Keratinocyte (primary cell): ENCODE measurements at regions not wholly inside any gene's neighbourhood (a gene's known extent, or its start where the extent isn't known, plus 50 kb on each side); places are given as distances from the start of the nearest gene placed in this dataset.

Experiments used
- DNase-seq: peaks from one replicate; pipeline ENCODE4 v3.0.0-alpha.2; 2011; ENCODE audit warnings: low read depth, missing footprints, low spot score
- FAIRE-seq: peaks from 2 replicates; lab custom pipeline; 2011; peaks lifted over from hg19 to GRCh38; lab: Jason Lieb, UNC
- H2AFZ ChIP-seq: 2 replicates; pipeline ENCODE4 v1.6.0; 2012; ENCODE audit warnings: low read length, control low read depth, inconsistent platforms; ENCODE audit not compliant: control insufficient read depth
- H3K27ac ChIP-seq: 2 replicates; pipeline ENCODE4 v1.5.1; 2011; ENCODE audit warnings: low read length; ENCODE audit not compliant: control insufficient read depth, insufficient read depth
- H3K27me3 ChIP-seq: 3 replicates; pipeline ENCODE4 v1.6.0; 2011; ENCODE audit warnings: low read length; ENCODE audit not compliant: control insufficient read depth, insufficient read depth; ENCODE audit errors: extremely low read depth
- H3K36me3 ChIP-seq, 2 experiments: 2 replicates in 1 of 2; 3 replicates in 1 of 2; pipeline ENCODE4 v1.5.1; 2011; ENCODE audit warnings: low read length in 2 of 2, mild to moderate bottlenecking in 1 of 2; ENCODE audit not compliant: control insufficient read depth in 2 of 2, insufficient read depth in 2 of 2; ENCODE audit errors: extremely low read depth in 1 of 2
- H3K4me1 ChIP-seq: 3 replicates; pipeline ENCODE4 v1.5.1; 2011; ENCODE audit warnings: low read length; ENCODE audit not compliant: control insufficient read depth, insufficient read depth; ENCODE audit errors: extremely low read depth
- H3K4me2 ChIP-seq: 3 replicates; pipeline ENCODE4 v1.6.0; 2011; ENCODE audit warnings: low read depth, low read length; ENCODE audit not compliant: control insufficient read depth, insufficient read depth; ENCODE audit errors: extremely low read depth
- H3K4me3 ChIP-seq, 3 experiments: fragments of 200-600 bp in 1 of 3; sonication (generic) in 1 of 3; 2 replicates in 2 of 3; 3 replicates in 1 of 3; pipeline ENCODE4 v1.5.1; 2011 to 2016; ENCODE audit warnings: low read length in 3 of 3, mild to moderate bottlenecking in 3 of 3, control low read depth in 2 of 3, inconsistent platforms in 1 of 3, low read depth in 1 of 3, mixed read lengths in 1 of 3, mixed run types in 1 of 3, moderate library complexity in 1 of 3; ENCODE audit not compliant: control insufficient read depth in 2 of 3, insufficient read depth in 2 of 3; ENCODE audit errors: extremely low read depth in 1 of 3
- H3K79me2 ChIP-seq: 2 replicates; pipeline ENCODE4 v1.6.0; 2012; ENCODE audit warnings: low read length; ENCODE audit not compliant: control insufficient read depth, insufficient read depth
- H3K9ac ChIP-seq: 3 replicates; pipeline ENCODE4 v1.6.0; 2011; ENCODE audit warnings: low read length; ENCODE audit not compliant: control insufficient read depth, insufficient read depth; ENCODE audit errors: extremely low read depth
- H3K9me1 ChIP-seq: 3 replicates; pipeline ENCODE4 v1.6.0; 2011; ENCODE audit warnings: low read length; ENCODE audit not compliant: control insufficient read depth, insufficient read depth; ENCODE audit errors: extremely low read depth
- H3K9me3 ChIP-seq: 2 replicates; pipeline ENCODE4 v1.5.1; 2012; ENCODE audit warnings: low read depth, low read length; ENCODE audit not compliant: control insufficient read depth
- H4K20me1 ChIP-seq: 3 replicates; pipeline ENCODE4 v1.6.0; 2011; ENCODE audit warnings: low read length; ENCODE audit not compliant: control insufficient read depth, insufficient read depth; ENCODE audit errors: extremely low read depth
- EZH2 ChIP-seq: IDR thresholded peaks from one replicate; pipeline ENCODE4 v1.6.1; 2012; ENCODE audit warnings: inconsistent platforms, mild to moderate bottlenecking, low read length, moderate library complexity
- dilution Hi-C: fragments of 300-500 bp; cut with MboI; formaldehyde crosslinking; loops from one replicate; pipeline ENCODE4 v1.7.0; 2020; ENCODE audit warnings: low sequenced_read_pairs; ENCODE audit not compliant: extremely low pct_ligation_motif_present
- TF ChIP-seq, protein P1 (sequence below), 3 experiments: IDR thresholded peaks in 1 of 3; conservative IDR thresholded peaks in 1 of 3; optimal IDR thresholded peaks in 1 of 3; 2 replicates in 2 of 3; 3 replicates in 1 of 3; pipeline versions ENCODE3 to v1.5.1; 2011; ENCODE audit warnings: low read length in 3 of 3, mild to moderate bottlenecking in 3 of 3, moderate library complexity in 2 of 3, control low read depth in 1 of 3, inconsistent platforms in 1 of 3; ENCODE audit not compliant: insufficient read depth in 2 of 3; ENCODE audit errors: extremely low read depth in 1 of 3

GRCh38 chr20:40571639-40572038 lies 117.4 kb downstream of the MAFB start:
- dilution Hi-C loops = no loop called here
- Histone ChIP-seq H3K4me2 (no peak overlapping the region), H3K9me3 (no peaks in the 10 kb centered on the region), H3K4me1 (no peaks in the 10 kb centered on the region), H2AFZ (no peak overlapping the region), H4K20me1 (no peaks in the 10 kb centered on the region), H3K9ac (no peak overlapping the region), H3K27me3 (no peaks in the 10 kb centered on the region), H3K79me2 (no peaks in the 10 kb centered on the region), H3K9me1 (no peaks in the 10 kb centered on the region), H3K27ac (no peak overlapping the region), H3K36me3 (no peaks in the 10 kb centered on the region), H3K4me3 (no peak overlapping the region)
- TF ChIP-seq, protein P1, sequence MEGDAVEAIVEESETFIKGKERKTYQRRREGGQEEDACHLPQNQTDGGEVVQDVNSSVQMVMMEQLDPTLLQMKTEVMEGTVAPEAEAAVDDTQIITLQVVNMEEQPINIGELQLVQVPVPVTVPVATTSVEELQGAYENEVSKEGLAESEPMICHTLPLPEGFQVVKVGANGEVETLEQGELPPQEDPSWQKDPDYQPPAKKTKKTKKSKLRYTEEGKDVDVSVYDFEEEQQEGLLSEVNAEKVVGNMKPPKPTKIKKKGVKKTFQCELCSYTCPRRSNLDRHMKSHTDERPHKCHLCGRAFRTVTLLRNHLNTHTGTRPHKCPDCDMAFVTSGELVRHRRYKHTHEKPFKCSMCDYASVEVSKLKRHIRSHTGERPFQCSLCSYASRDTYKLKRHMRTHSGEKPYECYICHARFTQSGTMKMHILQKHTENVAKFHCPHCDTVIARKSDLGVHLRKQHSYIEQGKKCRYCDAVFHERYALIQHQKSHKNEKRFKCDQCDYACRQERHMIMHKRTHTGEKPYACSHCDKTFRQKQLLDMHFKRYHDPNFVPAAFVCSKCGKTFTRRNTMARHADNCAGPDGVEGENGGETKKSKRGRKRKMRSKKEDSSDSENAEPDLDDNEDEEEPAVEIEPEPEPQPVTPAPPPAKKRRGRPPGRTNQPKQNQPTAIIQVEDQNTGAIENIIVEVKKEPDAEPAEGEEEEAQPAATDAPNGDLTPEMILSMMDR (optimal IDR thresholded peaks at IDR 0.05 in 1 of 3, IDR thresholded peaks at IDR 0.05 in 1 of 3, conservative IDR thresholded peaks at IDR 0.05 in 1 of 3; ENCODE audit: extremely low read depth in 1 of 3, insufficient read depth in 2 of 3, low read length in 3 of 3) = no peak
- FAIRE-seq = no peak
- no peak for DNase-seq

- no peak overlapping the region for H3K4me3 ChIP-seq
- no peak overlapping the region for H3K27ac ChIP-seq
- H3K27me3 ChIP-seq = no peaks in the 10 kb centered on the region
- H3K4me2 ChIP-seq = no peak overlapping the region
- dilution Hi-C loops = no loop called here
- H3K9me3 ChIP-seq = no peaks in the 10 kb centered on the region
- H3K36me3 ChIP-seq = no peaks in the 10 kb centered on the region
- DNase-seq = no peak
- FAIRE-seq = peak; percentile 61
- peaks cover 23% of the 10 kb centered on the region for H3K4me1 ChIP-seq
- H3K9me1 ChIP-seq = no peaks in the 10 kb centered on the region
- TF ChIP-seq, protein P1 (optimal IDR thresholded peaks at IDR 0.05 in 1 of 3, IDR thresholded peaks at IDR 0.05 in 1 of 3, conservative IDR thresholded peaks at IDR 0.05 in 1 of 3; ENCODE audit: extremely low read depth in 1 of 3, insufficient read depth in 2 of 3, low read length in 3 of 3) = no peak
- no peak for TF ChIP-seq EZH2
- H3K79me2 ChIP-seq = no peaks in the 10 kb centered on the region
- H4K20me1 ChIP-seq = no peaks in the 10 kb centered on the region
- H2AFZ ChIP-seq = no peak overlapping the region
- H3K9ac ChIP-seq = no peak overlapping the region
These were observed 120.8 kb downstream of the MAFB start for GRCh38 chr20:40568200-40568599.
